Adrenal gland (tissue), 9 donors: ENCODE measurements at regions not wholly inside any gene's neighbourhood (a gene's known extent, or its start where the extent isn't known, plus 50 kb on each side); places are given as distances from the start of the nearest gene placed in this dataset.

Experiments
- DNase-seq, 7 donors: peaks; one replicate each; pipeline ENCODE4 v3.0.0-alpha.2; 2019 to 2020
- H3K27ac ChIP-seq, 5 donors: fragments of 200-600 bp; sonication (generic) in 4 of 5; 1 replicate in 3 of 5; 2 replicates in 2 of 5; pipeline versions ENCODE4 v1.5.1 to v1.8.0; 2016 to 2020; ENCODE audit warnings: mild to moderate bottlenecking in 1 of 5
- H3K27me3 ChIP-seq: fragments of 200-600 bp; 2 replicates; pipeline ENCODE4 v1.8.0; 2021
- H3K36me3 ChIP-seq, 2 donors: fragments of 200-600 bp; replicated peaks in 1 of 2; 1 replicate in 1 of 2; 2 replicates in 1 of 2; pipeline versions ENCODE4 v1.5.1 to v1.8.0; 2018 to 2022
- H3K4me1 ChIP-seq, 2 donors: fragments of 200-600 bp; replicated peaks in 1 of 2; 1 replicate in 1 of 2; 2 replicates in 1 of 2; pipeline versions ENCODE4 v1.5.1 to v1.8.0; 2018 to 2021
- H3K4me3 ChIP-seq, 4 donors: fragments of 200-600 bp; sonication (generic) in 3 of 4; one replicate each; pipeline ENCODE4 v1.5.1; 2016 to 2018
- H3K9me3 ChIP-seq, 3 donors: fragments of 200-600 bp; sonication (generic) in 1 of 3; replicated peaks in 1 of 3; 1 replicate in 2 of 3; 2 replicates in 1 of 3; pipeline versions ENCODE4 v1.5.1 to v1.8.0; 2016 to 2021
- POLR2A ChIP-seq, 2 donors: fragments of 450-650 bp; IDR thresholded peaks; one replicate each; pipeline ENCODE4 v1.6.1; 2017; ENCODE audit warnings: antibody characterized with exemption in 2 of 2, mild to moderate bottlenecking in 2 of 2, moderate library complexity in 1 of 2
- WGBS, 4 donors: extraction: QIAGEN DNeasy Blood & Tissue Kit in 2 of 4; methylation state at CpG; one replicate each; pipeline versions ENCODE4 v1.1.5 to v1.1.7; 2013 to 2017; 5-methylcytosine and 5-hydroxymethylcytosine counted together
- intact Hi-C, 2 donors: fragments of 100-400 bp; cut with DNase I; formaldehyde crosslinking; loops; one replicate each; pipeline versions ENCODE4 v1.14.1 to v1.15.0; 2022 to 2023
- TF ChIP-seq, protein P1 (sequence below), 6 experiments: fragments of 450-650 bp in 4 of 6; fragments of 200-600 bp in 2 of 6; sonication (generic) in 1 of 6; IDR thresholded peaks; 1 replicate in 5 of 6; 2 replicates in 1 of 6; pipeline versions ENCODE4 v1.5.1 to v1.8.0; 2016 to 2021; ENCODE audit warnings: antibody characterized with exemption in 6 of 6, mild to moderate bottlenecking in 2 of 6, moderate library complexity in 1 of 6
- donor health status: healthy with polysubstance abuse.
- donor health status: Bipolar disorder and iron deficiency.
- donor health status: DM: yes; HTN: yes; CAD: no.
- donor health status: DM: no; HTN: no; CAD: no.
- donor health status: DM: no; HTN: no; CAD: no.

DNA sequence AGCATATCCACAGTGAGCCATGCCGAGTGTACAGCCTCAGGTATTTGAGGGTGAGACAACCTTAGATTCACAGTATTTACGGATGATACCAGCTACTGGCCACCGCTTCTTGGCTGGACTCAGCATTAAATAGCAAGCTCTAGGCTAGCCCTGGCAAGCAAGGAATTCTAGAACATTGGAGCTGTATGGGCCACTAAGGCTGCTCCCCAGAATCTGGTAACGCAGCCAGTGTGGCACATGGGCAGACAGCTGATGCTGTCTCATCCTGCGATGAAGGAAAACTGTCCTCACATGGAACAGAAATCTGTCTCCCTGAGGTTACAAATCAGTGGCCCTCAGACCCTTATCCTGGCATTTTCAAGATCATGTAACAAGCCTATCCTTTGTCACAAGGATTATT, 57.6 kb upstream of the RGMA start:
- Histone ChIP-seq H3K4me1 (no peaks in the 10 kb centered on the region), H3K27me3 (no peaks in the 10 kb centered on the region), H3K27ac (no peak overlapping the region), H3K4me3 (no peak overlapping the region), H3K36me3 (no peaks in the 10 kb centered on the region), H3K9me3 (no peaks in the 10 kb centered on the region)
- DNase-seq = no peak
- 82 to 90% (median 86%) methylated on average over 3 to 5 of the region's 5 CpGs for WGBS, 4 donors
- TF ChIP-seq, protein P1, sequence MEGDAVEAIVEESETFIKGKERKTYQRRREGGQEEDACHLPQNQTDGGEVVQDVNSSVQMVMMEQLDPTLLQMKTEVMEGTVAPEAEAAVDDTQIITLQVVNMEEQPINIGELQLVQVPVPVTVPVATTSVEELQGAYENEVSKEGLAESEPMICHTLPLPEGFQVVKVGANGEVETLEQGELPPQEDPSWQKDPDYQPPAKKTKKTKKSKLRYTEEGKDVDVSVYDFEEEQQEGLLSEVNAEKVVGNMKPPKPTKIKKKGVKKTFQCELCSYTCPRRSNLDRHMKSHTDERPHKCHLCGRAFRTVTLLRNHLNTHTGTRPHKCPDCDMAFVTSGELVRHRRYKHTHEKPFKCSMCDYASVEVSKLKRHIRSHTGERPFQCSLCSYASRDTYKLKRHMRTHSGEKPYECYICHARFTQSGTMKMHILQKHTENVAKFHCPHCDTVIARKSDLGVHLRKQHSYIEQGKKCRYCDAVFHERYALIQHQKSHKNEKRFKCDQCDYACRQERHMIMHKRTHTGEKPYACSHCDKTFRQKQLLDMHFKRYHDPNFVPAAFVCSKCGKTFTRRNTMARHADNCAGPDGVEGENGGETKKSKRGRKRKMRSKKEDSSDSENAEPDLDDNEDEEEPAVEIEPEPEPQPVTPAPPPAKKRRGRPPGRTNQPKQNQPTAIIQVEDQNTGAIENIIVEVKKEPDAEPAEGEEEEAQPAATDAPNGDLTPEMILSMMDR (IDR thresholded peaks at IDR 0.05) = no peak
- no peak for TF ChIP-seq POLR2A (IDR thresholded peaks at IDR 0.05)
- intact Hi-C loops = no loop called here

DNA sequence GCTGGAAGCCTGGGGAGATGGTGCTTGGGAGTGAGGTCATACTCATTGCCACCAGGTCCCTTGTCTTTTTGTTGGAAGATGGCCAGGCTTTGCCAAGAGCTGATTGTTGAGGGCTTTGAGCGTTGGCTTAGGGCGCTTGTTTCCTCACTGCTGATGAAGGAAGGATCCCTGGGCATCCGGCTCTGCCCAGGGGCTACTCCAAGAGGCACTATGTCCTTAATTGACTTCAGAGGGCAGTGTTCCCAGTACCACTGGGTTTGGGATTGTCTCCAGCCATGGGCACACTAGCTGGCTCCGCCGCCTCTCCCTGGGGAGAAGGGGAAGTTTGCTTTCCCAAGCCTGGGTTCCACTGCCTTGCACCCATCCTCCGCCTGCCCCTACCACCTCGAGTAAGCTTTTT, 57.2 kb upstream of the RGMA start:
- no peaks in the 10 kb centered on the region for H3K9me3 ChIP-seq
- TF ChIP-seq POLR2A (IDR thresholded peaks at IDR 0.05) = no peak
- TF ChIP-seq, protein P1 (IDR thresholded peaks at IDR 0.05) = no peak
- no peak overlapping the region for H3K27ac ChIP-seq
- H3K4me3 ChIP-seq = no peak overlapping the region
- intact Hi-C loops = no loop called here
- no peaks in the 10 kb centered on the region for H3K27me3 ChIP-seq
- DNase-seq = no peak
- no peaks in the 10 kb centered on the region for H3K36me3 ChIP-seq
- 67 to 83% (median 78%) methylated on average over 4 to 7 of the region's 7 CpGs for WGBS, 4 donors
- H3K4me1 ChIP-seq = no peaks in the 10 kb centered on the region

DNA sequence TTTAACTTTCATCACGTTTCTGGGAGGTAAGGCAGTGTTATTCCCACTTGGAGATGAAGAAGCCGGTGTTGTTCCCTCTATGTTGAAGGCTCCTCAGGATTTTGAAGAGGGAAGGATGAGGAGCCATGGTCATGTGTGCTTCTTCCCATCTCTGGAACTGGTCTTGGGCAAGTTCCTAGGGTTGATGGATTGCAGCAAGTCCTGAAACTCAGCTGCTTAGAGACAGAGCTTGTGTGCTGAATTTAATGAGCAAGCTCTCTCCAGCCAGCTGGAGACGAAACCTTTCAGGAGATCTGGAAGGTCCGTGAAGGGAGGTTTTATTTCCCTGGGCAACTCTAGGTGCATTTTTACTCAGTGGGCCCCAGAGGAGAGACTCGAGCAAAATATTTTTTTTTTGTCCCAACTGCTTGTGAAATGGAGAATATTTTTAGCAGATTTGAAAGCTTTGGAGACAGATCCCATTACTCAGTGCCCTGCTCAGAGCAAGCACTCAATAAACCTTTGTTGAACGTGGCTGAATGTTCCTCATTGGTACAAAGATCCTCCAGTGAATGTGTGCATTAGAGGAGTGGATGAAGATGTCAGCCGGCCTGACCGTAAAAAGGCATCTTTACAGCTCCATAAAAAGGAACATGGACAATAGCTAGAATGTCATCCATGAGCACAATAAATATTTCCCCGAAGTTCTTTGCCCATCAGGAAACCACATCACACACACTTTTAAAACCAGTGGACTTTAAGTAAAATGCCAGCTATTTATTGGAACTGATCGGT, 55.6 kb upstream of the RGMA start:
- no peaks in the 10 kb centered on the region for H3K9me3 ChIP-seq
- H3K27ac ChIP-seq = no peak overlapping the region
- intact Hi-C loops = no loop called here
- 56 to 66% (median 61%) methylated on average over 10 of the region's 10 CpGs for WGBS, 4 donors
- no peak overlapping the region for H3K4me3 ChIP-seq
- TF ChIP-seq POLR2A (IDR thresholded peaks at IDR 0.05) = no peak
- TF ChIP-seq, protein P1 (IDR thresholded peaks at IDR 0.05) = no peak
- H3K27me3 ChIP-seq = no peaks in the 10 kb centered on the region
- no peaks in the 10 kb centered on the region for H3K4me1 ChIP-seq
- no peaks in the 10 kb centered on the region for H3K36me3 ChIP-seq
- no peak for DNase-seq

DNA sequence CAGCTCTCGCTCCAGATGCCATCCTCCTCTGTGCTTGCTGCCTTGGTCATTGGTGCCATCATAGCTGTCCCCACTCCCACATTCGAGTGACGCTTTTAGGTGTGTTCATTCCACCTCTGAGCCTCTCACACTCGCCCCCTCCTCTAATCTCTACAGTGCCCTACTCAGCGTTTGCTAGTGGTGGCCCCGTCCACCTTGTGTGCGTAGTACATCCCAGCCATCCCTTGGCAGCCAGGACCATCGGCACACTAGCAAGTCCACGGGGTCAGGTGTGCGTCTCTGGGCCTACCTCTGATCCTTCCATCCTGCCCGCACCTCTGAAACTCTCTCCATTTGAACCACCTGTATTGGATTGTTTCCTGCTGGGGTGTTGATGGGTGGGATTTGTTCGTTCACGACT, 54.2 kb upstream of the RGMA start:
- no peaks in the 10 kb centered on the region for H3K27me3 ChIP-seq
- DNase-seq = no peak
- no peaks in the 10 kb centered on the region for H3K9me3 ChIP-seq
- H3K4me3 ChIP-seq = no peak overlapping the region
- intact Hi-C loops = no loop called here
- H3K27ac ChIP-seq = no peak overlapping the region
- WGBS, 4 donors = 83 to 91% (median 86%) methylated on average over 13 of the region's 13 CpGs
- no peak for TF ChIP-seq POLR2A (IDR thresholded peaks at IDR 0.05)
- TF ChIP-seq, protein P1 (IDR thresholded peaks at IDR 0.05) = no peak
- H3K36me3 ChIP-seq = no peaks in the 10 kb centered on the region
- no peaks in the 10 kb centered on the region for H3K4me1 ChIP-seq
